T-helper 1 cell treated with Interleukin-12 subunit alpha and Interleukin-12 subunit beta and Interleukin-4 antibody, amounts not matched to agents 30 μg/mL and 1 μg/mL, for 36 hours (primary cell): ENCODE measurements at regions not wholly inside any gene's neighbourhood (a gene's known extent, or its start where the extent isn't known, plus 50 kb on each side); places are given as distances from the start of the nearest gene placed in this dataset.

ENCODE experiments used
- H3K27ac Mint-ChIP-seq: one replicate; pipeline ENCODE4 v1.8.0; 2021; ENCODE audit warnings: mild to moderate bottlenecking, mixed read lengths
- H3K27me3 Mint-ChIP-seq: one replicate; pipeline ENCODE4 v1.8.0; 2021; ENCODE audit warnings: low read depth, mixed read lengths
- H3K36me3 Mint-ChIP-seq: one replicate; pipeline ENCODE4 v1.8.0; 2021; ENCODE audit warnings: low read depth, mixed read lengths
- H3K4me1 Mint-ChIP-seq: one replicate; pipeline ENCODE4 v1.8.0; 2021; ENCODE audit warnings: low read depth, mixed read lengths
- H3K4me3 Mint-ChIP-seq: one replicate; pipeline ENCODE4 v1.8.0; 2021; ENCODE audit warnings: mild to moderate bottlenecking, moderate library complexity, mixed read lengths
- H3K9me3 Mint-ChIP-seq: one replicate; pipeline ENCODE4 v1.8.0; 2021; ENCODE audit warnings: mixed read lengths

GRCh38 chr6:16078064-16078463 is 50.8 kb upstream of the MYLIP start:
- Mint-ChIP-seq H3K9me3 (no peaks in the 10 kb centered on the region), H3K27ac (no peak overlapping the region), H3K27me3 (peaks cover 3% of the 10 kb centered on the region), H3K4me3 (no peak overlapping the region), H3K4me1 (no peaks in the 10 kb centered on the region), H3K36me3 (no peaks in the 10 kb centered on the region)

- Mint-ChIP-seq H3K36me3 (no peaks in the 10 kb centered on the region), H3K4me3 (no peak overlapping the region), H3K27me3 (peaks cover 5% of the 10 kb centered on the region), H3K27ac (no peak overlapping the region), H3K4me1 (no peaks in the 10 kb centered on the region), H3K9me3 (no peaks in the 10 kb centered on the region)
Measured at GRCh38 chr6:16069671-16070070, 59.2 kb upstream of the MYLIP start.

GRCh38 chr6:16069222-16069621 is 59.7 kb upstream of the MYLIP start:
- Mint-ChIP-seq H3K27ac (no peak overlapping the region), H3K27me3 (peaks cover 8% of the 10 kb centered on the region), H3K36me3 (no peaks in the 10 kb centered on the region), H3K9me3 (no peaks in the 10 kb centered on the region), H3K4me1 (no peaks in the 10 kb centered on the region), H3K4me3 (no peak overlapping the region)

- Mint-ChIP-seq H3K36me3 (no peaks in the 10 kb centered on the region), H3K9me3 (no peaks in the 10 kb centered on the region), H3K4me1 (no peaks in the 10 kb centered on the region), H3K4me3 (no peak overlapping the region), H3K27me3 (peaks cover 13% of the 10 kb centered on the region), H3K27ac (no peak overlapping the region)
Measured at GRCh38 chr6:16067568-16067967, 61.3 kb upstream of the MYLIP start.

- no peak overlapping the region for H3K27ac Mint-ChIP-seq
- H3K4me3 Mint-ChIP-seq: no peak overlapping the region
- H3K27me3 Mint-ChIP-seq: peaks cover 13% of the 10 kb centered on the region
- no peaks in the 10 kb centered on the region for H3K36me3 Mint-ChIP-seq
- H3K4me1 Mint-ChIP-seq: no peaks in the 10 kb centered on the region
- no peaks in the 10 kb centered on the region for H3K9me3 Mint-ChIP-seq
Measured at GRCh38 chr6:16064671-16065072, 64.2 kb upstream of the MYLIP start.

- H3K4me1 Mint-ChIP-seq: no peaks in the 10 kb centered on the region
- H3K27ac Mint-ChIP-seq: no peak overlapping the region
- peaks cover 13% of the 10 kb centered on the region for H3K27me3 Mint-ChIP-seq
- H3K9me3 Mint-ChIP-seq: no peaks in the 10 kb centered on the region
- H3K4me3 Mint-ChIP-seq: no peak overlapping the region
- H3K36me3 Mint-ChIP-seq: no peaks in the 10 kb centered on the region
Measured at GRCh38 chr6:16063580-16063979, 65.3 kb upstream of the MYLIP start.

- no peaks in the 10 kb centered on the region for H3K4me1 Mint-ChIP-seq
- no peak overlapping the region for H3K4me3 Mint-ChIP-seq
- no peaks in the 10 kb centered on the region for H3K9me3 Mint-ChIP-seq
- peaks cover 13% of the 10 kb centered on the region for H3K27me3 Mint-ChIP-seq
- no peak overlapping the region for H3K27ac Mint-ChIP-seq
- no peaks in the 10 kb centered on the region for H3K36me3 Mint-ChIP-seq
Measured at GRCh38 chr6:16061818-16062217, 67.1 kb upstream of the MYLIP start.

GRCh38 chr6:16060039-16060438 is 68.8 kb upstream of the MYLIP start:
- H3K36me3 Mint-ChIP-seq: no peaks in the 10 kb centered on the region
- H3K4me1 Mint-ChIP-seq: no peaks in the 10 kb centered on the region
- H3K9me3 Mint-ChIP-seq: no peaks in the 10 kb centered on the region

GRCh38 chr6:16059496-16059895 is 69.4 kb upstream of the MYLIP start:
- Mint-ChIP-seq H3K27me3 (peaks cover 7% of the 10 kb centered on the region), H3K27ac (no peak overlapping the region), H3K36me3 (no peaks in the 10 kb centered on the region), H3K4me1 (no peaks in the 10 kb centered on the region), H3K4me3 (no peak overlapping the region), H3K9me3 (no peaks in the 10 kb centered on the region)

More at GRCh38 chr6:16060039-16060438, 68.8 kb upstream of the MYLIP start:
- Mint-ChIP-seq H3K4me3 (no peak overlapping the region), H3K27ac (no peak overlapping the region), H3K27me3 (peaks cover 12% of the 10 kb centered on the region)

GRCh38 chr6:16058929-16059345 is 69.9 kb upstream of the MYLIP start:
- peaks cover 6% of the 10 kb centered on the region for H3K27me3 Mint-ChIP-seq
- no peaks in the 10 kb centered on the region for H3K36me3 Mint-ChIP-seq
- no peaks in the 10 kb centered on the region for H3K4me1 Mint-ChIP-seq
- H3K27ac Mint-ChIP-seq: no peak overlapping the region
- H3K9me3 Mint-ChIP-seq: no peaks in the 10 kb centered on the region
- no peak overlapping the region for H3K4me3 Mint-ChIP-seq

- H3K4me3 Mint-ChIP-seq: no peak overlapping the region
- no peak overlapping the region for H3K27ac Mint-ChIP-seq
- H3K4me1 Mint-ChIP-seq: no peaks in the 10 kb centered on the region
Measured at GRCh38 chr6:16058201-16058928, 70.5 kb upstream of the MYLIP start.

GRCh38 chr6:16057446-16057845 is 71.4 kb upstream of the MYLIP start:
- H3K36me3 Mint-ChIP-seq: no peaks in the 10 kb centered on the region
- no peaks in the 10 kb centered on the region for H3K9me3 Mint-ChIP-seq
- H3K4me3 Mint-ChIP-seq: no peak overlapping the region
- no peaks in the 10 kb centered on the region for H3K4me1 Mint-ChIP-seq
- no peaks in the 10 kb centered on the region for H3K27me3 Mint-ChIP-seq
- H3K27ac Mint-ChIP-seq: no peak overlapping the region

More at GRCh38 chr6:16058201-16058928, 70.5 kb upstream of the MYLIP start:
- no peaks in the 10 kb centered on the region for H3K9me3 Mint-ChIP-seq
- H3K36me3 Mint-ChIP-seq: no peaks in the 10 kb centered on the region
- peaks cover 4% of the 10 kb centered on the region for H3K27me3 Mint-ChIP-seq

- no peaks in the 10 kb centered on the region for H3K9me3 Mint-ChIP-seq
- no peaks in the 10 kb centered on the region for H3K27me3 Mint-ChIP-seq
Measured at GRCh38 chr6:16056263-16056870, 72.5 kb upstream of the MYLIP start.

GRCh38 chr6:16055852-16056251 is 73.0 kb upstream of the MYLIP start:
- H3K27ac Mint-ChIP-seq: no peak overlapping the region
- no peaks in the 10 kb centered on the region for H3K36me3 Mint-ChIP-seq
- no peaks in the 10 kb centered on the region for H3K27me3 Mint-ChIP-seq
- no peak overlapping the region for H3K4me3 Mint-ChIP-seq
- H3K9me3 Mint-ChIP-seq: no peaks in the 10 kb centered on the region
- H3K4me1 Mint-ChIP-seq: no peaks in the 10 kb centered on the region

More at GRCh38 chr6:16056263-16056870, 72.5 kb upstream of the MYLIP start:
- no peaks in the 10 kb centered on the region for H3K36me3 Mint-ChIP-seq
- H3K4me3 Mint-ChIP-seq: no peak overlapping the region
- H3K27ac Mint-ChIP-seq: no peak overlapping the region
- H3K4me1 Mint-ChIP-seq: no peaks in the 10 kb centered on the region

- Mint-ChIP-seq H3K27ac (no peak overlapping the region), H3K4me3 (no peak overlapping the region), H3K4me1 (no peaks in the 10 kb centered on the region), H3K9me3 (no peaks in the 10 kb centered on the region), H3K36me3 (no peaks in the 10 kb centered on the region), H3K27me3 (no peaks in the 10 kb centered on the region)
Measured at GRCh38 chr6:16049168-16049567, 79.7 kb upstream of the MYLIP start.
